ENCODE measurements at regions not wholly inside any gene's neighbourhood (a gene's known extent, or its start where the extent isn't known, plus 50 kb on each side); places are given as distances from the start of the nearest gene placed in this dataset.

DNA sequence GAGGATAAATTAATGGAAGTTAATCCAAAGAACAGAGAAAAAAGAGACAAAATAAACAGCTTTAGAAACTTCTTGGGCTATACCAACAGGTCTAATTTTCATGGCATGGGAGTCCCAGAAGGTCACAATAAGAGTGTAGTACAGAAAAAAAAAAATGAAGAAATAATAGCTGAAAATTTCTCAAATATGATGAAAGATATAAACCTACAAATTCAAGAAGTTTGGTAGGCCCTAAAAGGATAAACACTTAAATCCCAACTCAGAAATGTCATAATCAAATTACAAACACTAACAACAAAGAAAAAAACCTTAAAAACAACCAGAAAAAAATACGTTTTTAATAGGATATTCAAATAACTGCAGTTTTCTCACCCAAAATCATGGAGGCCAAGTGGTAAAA lies 229.3 kb upstream of the ZEB2 start:
- TF ChIP-seq, protein P1, sequence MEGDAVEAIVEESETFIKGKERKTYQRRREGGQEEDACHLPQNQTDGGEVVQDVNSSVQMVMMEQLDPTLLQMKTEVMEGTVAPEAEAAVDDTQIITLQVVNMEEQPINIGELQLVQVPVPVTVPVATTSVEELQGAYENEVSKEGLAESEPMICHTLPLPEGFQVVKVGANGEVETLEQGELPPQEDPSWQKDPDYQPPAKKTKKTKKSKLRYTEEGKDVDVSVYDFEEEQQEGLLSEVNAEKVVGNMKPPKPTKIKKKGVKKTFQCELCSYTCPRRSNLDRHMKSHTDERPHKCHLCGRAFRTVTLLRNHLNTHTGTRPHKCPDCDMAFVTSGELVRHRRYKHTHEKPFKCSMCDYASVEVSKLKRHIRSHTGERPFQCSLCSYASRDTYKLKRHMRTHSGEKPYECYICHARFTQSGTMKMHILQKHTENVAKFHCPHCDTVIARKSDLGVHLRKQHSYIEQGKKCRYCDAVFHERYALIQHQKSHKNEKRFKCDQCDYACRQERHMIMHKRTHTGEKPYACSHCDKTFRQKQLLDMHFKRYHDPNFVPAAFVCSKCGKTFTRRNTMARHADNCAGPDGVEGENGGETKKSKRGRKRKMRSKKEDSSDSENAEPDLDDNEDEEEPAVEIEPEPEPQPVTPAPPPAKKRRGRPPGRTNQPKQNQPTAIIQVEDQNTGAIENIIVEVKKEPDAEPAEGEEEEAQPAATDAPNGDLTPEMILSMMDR (tag by site-specific recombination; IDR thresholded peaks at IDR 0.05), result no peak
- no peak for TF ChIP-seq MEIS1 (CRISPR knock-in tag; IDR thresholded peaks at IDR 0.05; ENCODE audit: borderline replicate concordance)
- TF ChIP-seq ZNF362 (tag by site-specific recombination; IDR thresholded peaks at IDR 0.05), result no peak
- no peak for TF ChIP-seq YY1 (tag by site-specific recombination; IDR thresholded peaks at IDR 0.05)
- TF ChIP-seq SCRT2 (tag by site-specific recombination; IDR thresholded peaks at IDR 0.05), result no peak
- TF ChIP-seq BCL11A (tag by site-specific recombination; IDR thresholded peaks at IDR 0.05; ENCODE audit: low read depth), result no peak
- TF ChIP-seq GLIS2 (tag by site-specific recombination; IDR thresholded peaks at IDR 0.05), result no peak
- TF ChIP-seq ZBTB20 (tag by site-specific recombination; IDR thresholded peaks at IDR 0.05), result no peak
- TF ChIP-seq, protein P2, sequence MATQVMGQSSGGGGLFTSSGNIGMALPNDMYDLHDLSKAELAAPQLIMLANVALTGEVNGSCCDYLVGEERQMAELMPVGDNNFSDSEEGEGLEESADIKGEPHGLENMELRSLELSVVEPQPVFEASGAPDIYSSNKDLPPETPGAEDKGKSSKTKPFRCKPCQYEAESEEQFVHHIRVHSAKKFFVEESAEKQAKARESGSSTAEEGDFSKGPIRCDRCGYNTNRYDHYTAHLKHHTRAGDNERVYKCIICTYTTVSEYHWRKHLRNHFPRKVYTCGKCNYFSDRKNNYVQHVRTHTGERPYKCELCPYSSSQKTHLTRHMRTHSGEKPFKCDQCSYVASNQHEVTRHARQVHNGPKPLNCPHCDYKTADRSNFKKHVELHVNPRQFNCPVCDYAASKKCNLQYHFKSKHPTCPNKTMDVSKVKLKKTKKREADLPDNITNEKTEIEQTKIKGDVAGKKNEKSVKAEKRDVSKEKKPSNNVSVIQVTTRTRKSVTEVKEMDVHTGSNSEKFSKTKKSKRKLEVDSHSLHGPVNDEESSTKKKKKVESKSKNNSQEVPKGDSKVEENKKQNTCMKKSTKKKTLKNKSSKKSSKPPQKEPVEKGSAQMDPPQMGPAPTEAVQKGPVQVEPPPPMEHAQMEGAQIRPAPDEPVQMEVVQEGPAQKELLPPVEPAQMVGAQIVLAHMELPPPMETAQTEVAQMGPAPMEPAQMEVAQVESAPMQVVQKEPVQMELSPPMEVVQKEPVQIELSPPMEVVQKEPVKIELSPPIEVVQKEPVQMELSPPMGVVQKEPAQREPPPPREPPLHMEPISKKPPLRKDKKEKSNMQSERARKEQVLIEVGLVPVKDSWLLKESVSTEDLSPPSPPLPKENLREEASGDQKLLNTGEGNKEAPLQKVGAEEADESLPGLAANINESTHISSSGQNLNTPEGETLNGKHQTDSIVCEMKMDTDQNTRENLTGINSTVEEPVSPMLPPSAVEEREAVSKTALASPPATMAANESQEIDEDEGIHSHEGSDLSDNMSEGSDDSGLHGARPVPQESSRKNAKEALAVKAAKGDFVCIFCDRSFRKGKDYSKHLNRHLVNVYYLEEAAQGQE (tag by site-specific recombination; IDR thresholded peaks at IDR 0.05), result no peak
- no peak for TF ChIP-seq ZNF366 (tag by site-specific recombination; conservative IDR thresholded peaks at IDR 0.05)
- no peak for TF ChIP-seq ZNF518A (tag by site-specific recombination; conservative IDR thresholded peaks at IDR 0.05; ENCODE audit: low read depth)
- TF ChIP-seq ZNF707 (tag by site-specific recombination; IDR thresholded peaks at IDR 0.05), result no peak
- TF ChIP-seq ZNF792 (tag by site-specific recombination; IDR thresholded peaks at IDR 0.05), result no peak

Measured in HEK293 (cell line).